DND-41 (cell line): ENCODE measurements at regions not wholly inside any gene's neighbourhood (a gene's known extent, or its start where the extent isn't known, plus 50 kb on each side); places are given as distances from the start of the nearest gene placed in this dataset.

Experiments used
- EZH2 ChIP-seq: IDR thresholded peaks from 3 replicates; pipeline ENCODE4 v1.6.1; 2012; ENCODE audit warnings: borderline replicate concordance, low read depth, mild to moderate bottlenecking, moderate library complexity, low read length, inconsistent platforms; ENCODE audit not compliant: severe bottlenecking
- TF ChIP-seq, protein P1 (sequence below): IDR thresholded peaks from 2 replicates; pipeline ENCODE4 v1.5.1; 2012; ENCODE audit warnings: borderline replicate concordance, low read length, moderate library complexity, mild to moderate bottlenecking; ENCODE audit not compliant: poor library complexity, severe bottlenecking; ENCODE audit errors: extremely low read depth

DNA sequence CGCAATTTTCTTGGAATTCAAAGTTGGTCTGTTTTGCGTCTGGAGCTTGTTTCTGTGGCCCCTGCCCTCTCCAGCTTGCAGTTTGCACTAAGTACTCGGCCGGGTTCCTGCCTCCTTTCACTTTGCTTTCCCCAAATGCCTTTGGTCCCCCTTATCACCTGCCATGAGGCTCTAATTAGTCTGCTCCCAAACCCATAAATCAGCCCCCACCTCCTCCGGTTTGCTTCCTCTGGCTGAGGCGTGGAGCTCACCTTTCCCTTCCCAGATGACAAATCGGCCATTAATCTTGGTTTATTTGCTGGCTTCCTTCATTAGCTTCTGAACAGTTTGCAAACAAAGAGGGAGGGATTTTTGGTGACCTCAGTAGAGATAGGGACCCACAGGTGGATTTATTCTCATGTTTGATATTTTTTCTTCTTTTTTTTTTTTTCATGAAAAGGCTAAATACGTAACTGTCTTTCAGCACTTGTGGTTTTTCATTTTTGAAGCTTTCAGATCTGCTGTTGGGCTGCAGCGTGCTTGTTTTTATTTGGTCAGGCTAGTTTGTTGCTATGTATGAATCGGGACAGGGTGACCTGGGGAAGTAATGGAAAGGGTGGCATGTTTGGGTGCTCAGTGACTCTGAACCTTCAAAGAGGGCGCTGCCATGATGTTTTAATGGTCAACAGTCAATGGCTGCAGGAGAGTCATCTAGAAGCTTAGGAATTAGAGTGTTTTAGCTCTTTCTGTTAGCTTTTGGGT, 121.7 kb upstream of the JAG1 start:
- TF ChIP-seq, protein P1, sequence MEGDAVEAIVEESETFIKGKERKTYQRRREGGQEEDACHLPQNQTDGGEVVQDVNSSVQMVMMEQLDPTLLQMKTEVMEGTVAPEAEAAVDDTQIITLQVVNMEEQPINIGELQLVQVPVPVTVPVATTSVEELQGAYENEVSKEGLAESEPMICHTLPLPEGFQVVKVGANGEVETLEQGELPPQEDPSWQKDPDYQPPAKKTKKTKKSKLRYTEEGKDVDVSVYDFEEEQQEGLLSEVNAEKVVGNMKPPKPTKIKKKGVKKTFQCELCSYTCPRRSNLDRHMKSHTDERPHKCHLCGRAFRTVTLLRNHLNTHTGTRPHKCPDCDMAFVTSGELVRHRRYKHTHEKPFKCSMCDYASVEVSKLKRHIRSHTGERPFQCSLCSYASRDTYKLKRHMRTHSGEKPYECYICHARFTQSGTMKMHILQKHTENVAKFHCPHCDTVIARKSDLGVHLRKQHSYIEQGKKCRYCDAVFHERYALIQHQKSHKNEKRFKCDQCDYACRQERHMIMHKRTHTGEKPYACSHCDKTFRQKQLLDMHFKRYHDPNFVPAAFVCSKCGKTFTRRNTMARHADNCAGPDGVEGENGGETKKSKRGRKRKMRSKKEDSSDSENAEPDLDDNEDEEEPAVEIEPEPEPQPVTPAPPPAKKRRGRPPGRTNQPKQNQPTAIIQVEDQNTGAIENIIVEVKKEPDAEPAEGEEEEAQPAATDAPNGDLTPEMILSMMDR, result no peak
- TF ChIP-seq EZH2, result no peak
